Dermis microvascular lymphatic vessel endothelial cell (primary cell): ENCODE measurements at regions not wholly inside any gene's neighbourhood (a gene's known extent, or its start where the extent isn't known, plus 50 kb on each side); places are given as distances from the start of the nearest gene placed in this dataset.
"Not testable (repeated sequence)": the region's sequence is repeated elsewhere in the genome, so short reads cannot be mapped to it uniquely, and the experiment has no call there.

Experiments used
- DNase-seq, 2 donors: peaks; one replicate each; pipeline versions ENCODE4 v3.0.0 to v3.0.0-alpha.2; 2010; ENCODE audit warnings: low read depth in 2 of 2

- DNase-seq, result no peak
These were observed 720.4 kb upstream of the ADGRL4 start for GRCh38 chr1:79726911-79727310.

DNA sequence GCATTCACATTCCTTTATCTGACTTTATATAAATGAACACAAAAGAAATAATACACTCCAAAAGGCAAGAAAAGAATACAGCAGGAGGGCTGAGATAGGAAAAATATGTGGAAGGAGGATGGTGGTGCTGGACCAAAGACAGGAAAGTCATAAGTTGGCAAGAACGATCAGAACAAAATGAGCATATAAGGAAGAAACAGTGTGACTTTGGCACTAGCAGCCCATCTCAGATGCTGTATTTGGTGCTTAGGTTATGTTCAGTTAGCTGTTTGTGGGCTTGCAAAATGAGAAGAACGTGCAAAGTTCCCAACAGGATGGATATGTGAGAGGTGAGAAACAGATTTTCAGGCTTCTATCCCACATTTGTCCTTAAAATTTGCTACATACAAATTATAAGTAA is 719.8 kb upstream of the ADGRL4 start:
- DNase-seq, result no peak

GRCh38 chr1:79716447-79716846 is 709.9 kb upstream of the ADGRL4 start:
- DNase-seq, result peak in 1 of 2 donors; percentile 94

GRCh38 chr1:79714664-79715063 is 708.1 kb upstream of the ADGRL4 start:
- no peak for DNase-seq

GRCh38 chr1:79711001-79711431 is 704.5 kb upstream of the ADGRL4 start:
- DNase-seq, result no peak

- no peak for DNase-seq
These were observed 702.2 kb upstream of the ADGRL4 start for GRCh38 chr1:79708646-79709265.

DNA sequence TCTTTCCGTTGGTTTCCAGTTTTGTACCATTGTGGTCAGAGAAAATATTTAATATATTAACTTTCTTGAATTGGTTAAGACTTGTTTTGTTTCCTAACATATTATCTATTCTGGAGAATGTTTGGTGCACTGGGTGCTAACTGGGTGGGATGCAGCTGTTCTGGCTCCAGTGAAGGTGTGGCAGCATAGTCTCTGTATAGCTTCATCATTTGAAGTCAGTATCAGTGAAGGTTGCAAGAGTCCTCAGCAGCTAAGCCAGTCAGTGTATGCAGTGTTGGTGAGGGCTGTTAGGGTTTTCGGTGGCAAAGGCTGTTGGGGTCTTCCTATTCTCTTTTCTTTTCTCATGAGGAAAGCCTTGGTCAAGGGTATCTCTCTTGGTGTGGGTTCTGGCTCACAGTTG is 698.7 kb upstream of the ADGRL4 start:
- DNase-seq, result no peak

- DNase-seq, result no peak
These were observed 697.5 kb upstream of the ADGRL4 start for GRCh38 chr1:79704067-79704466.

DNA sequence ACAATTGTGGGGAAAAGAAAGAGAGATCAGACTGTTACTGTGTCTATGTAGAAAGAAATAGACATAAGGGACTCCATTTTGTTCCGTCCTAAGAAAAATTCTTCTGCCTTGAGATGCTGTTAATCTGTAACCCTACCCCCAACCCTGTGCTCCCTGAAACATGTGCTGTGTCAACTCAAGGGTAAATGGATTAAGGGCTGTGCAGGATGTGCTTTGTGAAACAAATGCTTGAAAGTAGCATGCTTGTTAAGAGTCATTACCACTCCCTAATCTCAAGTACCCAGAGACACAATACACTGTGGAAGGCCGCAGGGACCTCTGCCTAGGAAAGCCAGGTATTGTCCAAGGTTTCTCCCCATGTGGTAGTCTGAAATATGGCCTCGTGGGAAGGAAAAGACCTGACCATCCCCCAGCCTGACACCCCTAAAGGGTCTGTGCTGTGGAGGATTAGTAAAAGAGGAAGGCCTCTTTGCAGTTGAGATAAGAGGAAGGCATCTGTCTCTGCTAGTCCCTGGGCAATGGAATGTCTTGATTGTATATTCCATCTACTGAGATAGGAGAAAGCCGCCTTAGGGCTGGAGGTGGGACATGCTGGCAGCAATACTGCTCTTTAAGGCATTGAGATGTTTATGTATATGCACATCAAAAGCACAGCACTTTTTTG is 695.9 kb upstream of the ADGRL4 start:
- DNase-seq, result not testable (repeated sequence)

- no peak for DNase-seq
These were observed 688.6 kb upstream of the ADGRL4 start for GRCh38 chr1:79695138-79695537.

DNA sequence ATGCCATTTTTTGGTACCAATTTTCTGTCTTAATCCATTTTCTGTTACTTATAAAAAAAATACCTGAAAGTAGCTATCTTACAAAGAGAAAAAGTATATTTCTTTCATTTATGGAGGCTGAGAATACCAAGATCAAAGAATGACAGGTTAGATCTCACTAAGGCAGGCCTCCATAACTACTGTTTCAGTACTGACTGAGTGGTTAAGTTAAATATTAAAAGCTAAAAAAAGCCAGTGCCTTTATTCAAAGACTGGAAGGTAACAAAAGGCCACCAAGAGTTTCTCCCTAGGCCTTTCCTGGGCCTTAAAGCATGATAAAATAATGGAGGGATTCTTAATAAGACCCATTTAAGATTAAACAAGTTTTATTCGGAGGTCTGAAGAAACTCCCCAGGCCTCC is 687.7 kb upstream of the ADGRL4 start:
- DNase-seq, result no peak

DNA sequence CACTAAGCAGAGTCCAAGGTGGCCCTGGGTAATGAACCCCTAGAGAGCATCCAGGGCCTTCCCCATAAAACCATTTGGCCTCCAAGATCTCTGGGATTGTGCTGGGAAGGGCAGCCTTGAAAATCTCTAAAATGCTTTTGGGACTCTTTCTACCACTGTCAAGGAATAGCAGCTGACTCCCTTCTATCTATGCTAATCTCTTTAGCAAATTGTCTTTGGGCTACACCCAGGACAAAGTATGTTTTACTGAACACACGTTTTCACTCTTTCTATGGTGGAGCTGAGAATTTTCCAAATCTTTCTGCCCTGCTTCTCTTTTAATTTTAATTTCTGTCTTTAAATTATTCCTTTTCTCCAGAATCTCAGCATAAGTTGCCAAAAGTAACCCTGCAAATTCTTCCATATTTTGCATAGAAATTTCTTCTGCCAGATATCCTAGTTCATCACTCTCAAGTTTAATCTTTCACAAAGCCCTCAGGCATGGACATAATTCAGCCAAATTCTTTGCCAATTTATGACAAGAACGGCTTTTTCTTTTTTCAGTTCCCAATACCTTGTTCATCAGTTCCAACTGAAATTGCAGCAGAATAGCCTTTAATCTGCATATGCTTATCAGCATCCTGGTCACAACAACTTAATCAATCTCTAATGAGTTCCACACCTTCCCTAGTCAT is 687.0 kb upstream of the ADGRL4 start:
- DNase-seq, result no peak

GRCh38 chr1:79692519-79692918 is 686.0 kb upstream of the ADGRL4 start:
- DNase-seq, result no peak

DNA sequence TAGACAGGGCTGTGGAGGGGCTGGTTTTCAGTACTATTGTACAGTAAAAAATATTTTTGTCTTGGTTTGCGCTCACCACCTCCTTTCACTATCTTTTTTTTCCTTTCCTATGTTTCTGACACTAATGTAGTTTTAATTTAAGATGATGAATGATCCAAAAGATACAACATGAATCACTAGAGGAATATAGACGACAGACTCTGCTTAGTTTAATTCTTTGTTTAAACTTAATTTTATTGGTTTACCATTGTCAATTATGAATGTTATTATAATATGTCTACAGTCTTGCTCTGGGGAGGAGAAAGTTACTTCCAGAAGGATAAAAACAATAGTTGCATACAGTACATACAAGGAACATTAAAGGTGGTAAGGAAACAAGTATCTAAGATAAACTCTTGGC is 682.4 kb upstream of the ADGRL4 start:
- DNase-seq, result no peak

DNA sequence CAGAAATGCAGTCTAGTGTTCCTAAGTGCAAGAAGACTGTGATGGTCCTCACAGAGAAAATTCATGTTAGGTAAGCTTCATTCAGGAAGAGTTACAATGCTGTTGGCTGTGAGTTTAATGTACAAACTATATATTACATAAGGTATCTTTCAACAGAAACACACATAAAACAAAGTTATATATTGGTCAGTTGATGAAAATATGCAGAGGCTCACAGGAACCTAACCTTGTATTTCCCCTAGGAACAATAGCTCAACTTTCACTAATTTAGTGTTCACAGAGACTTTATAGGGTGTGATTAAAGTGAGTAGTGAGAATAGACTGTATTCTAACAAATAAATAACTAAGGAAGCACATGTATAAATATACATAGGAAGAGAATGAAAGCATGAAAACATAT is 676.9 kb upstream of the ADGRL4 start:
- no peak for DNase-seq

DNA sequence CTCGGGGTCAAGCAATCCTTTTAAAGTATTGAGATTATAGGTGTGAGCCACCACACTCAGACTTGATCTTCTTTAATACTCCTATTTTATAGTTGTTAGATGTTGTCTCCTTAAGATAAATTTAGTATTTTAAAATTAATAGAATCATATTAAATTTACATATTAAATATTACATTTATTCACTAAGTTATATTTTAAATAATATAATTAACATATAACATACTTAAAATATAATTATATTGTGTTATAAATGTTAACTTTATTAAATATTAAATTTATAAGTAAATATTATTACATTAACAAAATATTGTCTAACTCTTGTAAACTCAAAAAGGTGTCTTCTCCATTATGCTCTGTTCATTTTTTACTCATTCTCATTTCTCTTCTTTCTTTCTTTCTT is 675.9 kb upstream of the ADGRL4 start:
- DNase-seq, result no peak

GRCh38 chr1:79681382-79681781 is 674.9 kb upstream of the ADGRL4 start:
- DNase-seq, result no peak

DNA sequence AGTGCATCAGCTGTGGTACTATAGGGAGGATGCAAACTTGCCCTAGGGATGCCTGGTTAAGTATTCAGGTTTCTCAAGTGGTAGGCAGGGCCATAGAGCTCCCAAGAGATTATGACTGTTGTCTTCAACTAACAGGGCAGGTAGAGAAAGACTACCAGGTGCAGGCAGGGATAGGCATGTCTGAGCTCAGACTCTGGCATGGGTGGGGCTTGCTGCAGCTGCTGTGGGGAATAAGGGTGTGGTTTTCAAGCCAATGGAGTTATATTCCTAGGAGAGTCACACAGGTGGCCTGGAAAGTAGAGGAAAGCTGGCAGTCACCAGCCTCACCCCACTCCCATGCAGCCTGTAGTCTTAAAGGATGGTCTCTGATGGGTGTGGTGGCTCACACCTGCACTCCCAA is 673.4 kb upstream of the ADGRL4 start:
- no peak for DNase-seq

DNA sequence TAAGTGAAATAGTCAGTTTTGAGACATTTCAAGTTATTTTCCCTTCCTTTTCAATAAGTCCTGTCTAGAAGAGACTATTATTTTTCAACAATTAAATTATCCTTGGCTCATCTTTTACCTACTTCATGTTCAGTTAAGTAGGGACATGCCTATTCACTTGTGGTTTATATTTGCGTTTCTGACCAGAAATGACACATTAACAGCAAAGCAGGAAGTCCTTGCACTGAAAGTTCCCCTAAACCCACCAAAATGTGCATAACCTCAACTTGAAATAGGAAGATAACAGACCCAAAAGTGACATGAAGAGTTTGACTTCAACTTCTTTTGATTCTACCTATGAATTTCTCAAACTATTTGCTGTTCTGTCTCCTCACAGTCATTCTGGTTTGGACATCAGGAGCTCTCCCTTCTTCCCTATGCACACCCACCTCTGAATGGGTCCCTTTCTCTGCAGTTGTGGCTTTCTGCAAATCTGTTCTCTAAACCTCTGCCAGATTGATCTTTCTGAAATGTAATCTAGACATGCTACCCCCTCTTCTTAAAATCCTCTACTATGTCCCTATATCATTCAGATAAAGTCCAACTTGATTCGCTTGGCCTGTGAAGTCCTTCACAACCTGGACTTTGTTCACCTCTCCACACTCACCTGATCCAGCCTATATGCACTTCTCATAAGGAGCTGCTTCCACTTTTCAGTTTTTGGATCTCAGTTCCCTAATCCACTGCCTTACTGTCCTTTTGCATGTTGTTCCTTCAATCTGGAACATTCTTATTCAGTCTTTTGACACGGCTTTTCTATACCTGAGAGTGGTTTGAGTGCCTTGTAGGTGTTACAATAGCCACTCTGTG is 661.5 kb upstream of the ADGRL4 start:
- no peak for DNase-seq

- DNase-seq, result no peak
These were observed 660.6 kb upstream of the ADGRL4 start for GRCh38 chr1:79667166-79667565.

- DNase-seq, result no peak
These were observed 657.4 kb upstream of the ADGRL4 start for GRCh38 chr1:79663916-79664315.

DNA sequence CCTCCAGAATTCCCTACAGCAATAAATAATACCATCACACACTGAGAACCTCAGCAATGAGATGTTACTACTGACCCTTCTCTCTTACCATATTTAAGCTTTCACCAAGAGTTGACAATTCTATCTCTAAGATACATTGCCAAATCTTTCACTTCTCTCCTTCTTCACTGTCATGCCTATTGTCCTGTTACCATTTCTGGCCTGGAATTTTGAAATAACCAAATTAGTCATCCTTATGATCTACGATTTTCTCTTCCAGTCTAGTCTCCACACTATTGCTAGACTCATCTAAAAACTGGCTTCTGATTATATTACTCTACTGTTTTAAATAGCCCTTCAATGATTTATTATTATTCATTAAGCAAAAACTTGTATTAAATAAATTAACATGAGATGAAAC is 656.1 kb upstream of the ADGRL4 start:
- no peak for DNase-seq
